MCF 10A (cell line): ENCODE measurements at regions not wholly inside any gene's neighbourhood (a gene's known extent, or its start where the extent isn't known, plus 50 kb on each side); places are given as distances from the start of the nearest gene placed in this dataset.

Experiments
- BruUV-seq: library from RNA; stranded (reverse); fragments of 400-500 nt; replicated peaks from 2 replicates; lab custom pipeline; 2021; lab: Mats Ljungman, UMichigan
- CTCF ChIA-PET: fragments of 300-600 bp; sonication (Branson Sonifier 250); formaldehyde crosslinking; extraction: SDS; loops from one replicate; lab custom pipeline; 2021; ENCODE audit warnings: antibody characterized with exemption, inconsistent platforms; lab: Yijun Ruan, JAX
- POLR2A ChIA-PET: fragments of 300-600, 350-650 bp; sonication (Branson Sonifier 250); formaldehyde crosslinking; extraction: SDS; loops from one replicate; lab custom pipeline; 2020; ENCODE audit warnings: antibody characterized with exemption, inconsistent platforms; lab: Yijun Ruan, JAX
- DNase-seq: peaks from one replicate; pipeline ENCODE4 v3.0.0-alpha.2; 2018; ENCODE audit not compliant: unreplicated experiment
- H3K27ac Mint-ChIP-seq: one replicate; pipeline ENCODE4 v1.8.0; 2022; ENCODE audit warnings: mild to moderate bottlenecking, low read depth, mixed read lengths; ENCODE audit not compliant: unreplicated experiment
- H3K27me3 Mint-ChIP-seq: one replicate; pipeline ENCODE4 v1.8.0; 2022; ENCODE audit warnings: mixed read lengths; ENCODE audit not compliant: insufficient read depth, unreplicated experiment
- H3K36me3 Mint-ChIP-seq: one replicate; pipeline ENCODE4 v1.8.0; 2022; ENCODE audit warnings: mild to moderate bottlenecking, moderate library complexity, mixed read lengths; ENCODE audit not compliant: insufficient read depth, unreplicated experiment
- H3K4me1 Mint-ChIP-seq: one replicate; pipeline ENCODE4 v1.8.0; 2022; ENCODE audit warnings: mixed read lengths; ENCODE audit not compliant: insufficient read depth, unreplicated experiment
- H3K4me3 Mint-ChIP-seq: one replicate; pipeline ENCODE4 v1.8.0; 2022; ENCODE audit warnings: mild to moderate bottlenecking, moderate library complexity, mixed read lengths; ENCODE audit not compliant: unreplicated experiment
- H3K9me3 Mint-ChIP-seq: one replicate; pipeline ENCODE4 v1.8.0; 2022; ENCODE audit warnings: mixed read lengths; ENCODE audit not compliant: unreplicated experiment
- intact Hi-C: fragments of 100-400 bp; cut with micrococcal nuclease; formaldehyde crosslinking; loops from 2 replicates; pipeline ENCODE4 v1.14.1; 2022
- TF ChIP-seq, protein P1 (sequence below): fragments of 200-600 bp; IDR thresholded peaks from one replicate; pipeline ENCODE4 v1.8.0; 2022; ENCODE audit warnings: antibody characterized with exemption, mild to moderate bottlenecking; ENCODE audit not compliant: unreplicated experiment

DNA sequence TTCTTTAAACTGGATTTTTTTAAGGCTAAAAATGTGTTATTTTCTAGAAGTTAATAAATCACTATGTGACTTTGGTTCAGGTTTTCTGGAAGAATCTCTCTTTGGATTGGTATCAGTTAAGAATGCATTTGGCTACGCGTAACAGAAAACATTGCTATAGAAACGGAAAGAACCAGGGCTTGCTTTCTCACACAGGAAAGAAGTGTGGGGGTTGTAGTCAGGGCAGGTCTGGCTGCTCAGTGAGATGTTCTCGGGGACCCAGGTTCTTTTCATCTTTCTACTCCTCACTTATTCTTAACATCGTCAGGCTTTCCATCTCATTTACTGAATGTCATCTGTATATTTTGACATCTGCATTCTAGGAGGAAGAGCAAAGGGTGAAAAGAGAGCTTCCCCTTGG lies 191.4 kb downstream of the ZBTB18 start:
- Mint-ChIP-seq H3K4me3 (no peak overlapping the region), H3K9me3 (no peaks in the 10 kb centered on the region), H3K36me3 (no peaks in the 10 kb centered on the region), H3K27ac (peak overlapping the region; percentile 13), H3K27me3 (no peaks in the 10 kb centered on the region), H3K4me1 (peaks cover 7% of the 10 kb centered on the region)
- ChIA-PET CTCF (interaction anchor here (0.7 to 1.3 kb wide), 2 partner anchors 8 to 493 kb away, joined by 3 to 7 read pairs; no protein-coding TSS in a partner anchor), POLR2A (interaction anchor here (0.5 kb wide), 1 partner anchor 444 kb away, joined by 3 read pairs; no protein-coding TSS in a partner anchor)
- DNase-seq = no peak
- no TSS peak for BruUV-seq
- intact Hi-C loops = no loop called here
- TF ChIP-seq, protein P1, sequence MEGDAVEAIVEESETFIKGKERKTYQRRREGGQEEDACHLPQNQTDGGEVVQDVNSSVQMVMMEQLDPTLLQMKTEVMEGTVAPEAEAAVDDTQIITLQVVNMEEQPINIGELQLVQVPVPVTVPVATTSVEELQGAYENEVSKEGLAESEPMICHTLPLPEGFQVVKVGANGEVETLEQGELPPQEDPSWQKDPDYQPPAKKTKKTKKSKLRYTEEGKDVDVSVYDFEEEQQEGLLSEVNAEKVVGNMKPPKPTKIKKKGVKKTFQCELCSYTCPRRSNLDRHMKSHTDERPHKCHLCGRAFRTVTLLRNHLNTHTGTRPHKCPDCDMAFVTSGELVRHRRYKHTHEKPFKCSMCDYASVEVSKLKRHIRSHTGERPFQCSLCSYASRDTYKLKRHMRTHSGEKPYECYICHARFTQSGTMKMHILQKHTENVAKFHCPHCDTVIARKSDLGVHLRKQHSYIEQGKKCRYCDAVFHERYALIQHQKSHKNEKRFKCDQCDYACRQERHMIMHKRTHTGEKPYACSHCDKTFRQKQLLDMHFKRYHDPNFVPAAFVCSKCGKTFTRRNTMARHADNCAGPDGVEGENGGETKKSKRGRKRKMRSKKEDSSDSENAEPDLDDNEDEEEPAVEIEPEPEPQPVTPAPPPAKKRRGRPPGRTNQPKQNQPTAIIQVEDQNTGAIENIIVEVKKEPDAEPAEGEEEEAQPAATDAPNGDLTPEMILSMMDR = no peak

DNA sequence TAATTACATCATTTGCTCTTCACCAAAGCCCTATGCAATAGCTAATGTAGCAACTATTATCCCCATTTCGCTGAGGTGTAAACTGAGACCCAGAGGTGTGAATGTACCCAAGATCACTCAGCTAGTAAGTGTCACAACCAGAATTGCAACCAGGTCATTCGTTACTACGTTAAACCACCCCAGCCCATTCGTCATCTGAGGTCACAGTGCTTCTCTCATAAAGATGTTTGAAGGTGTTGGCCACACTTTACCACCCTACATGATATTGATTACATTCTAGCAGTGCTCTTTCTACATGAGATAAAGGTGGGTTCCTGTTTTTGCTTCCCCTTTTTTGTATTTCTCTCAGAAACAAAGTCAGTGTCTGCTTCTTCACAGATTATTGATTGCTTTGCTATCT lies 195.3 kb downstream of the ZBTB18 start:
- CTCF ChIA-PET = interaction anchor here (0.6 to 0.7 kb wide), 2 partner anchors 27 to 628 kb away, joined by 3 read pairs; no protein-coding TSS in a partner anchor
- DNase-seq = no peak
- POLR2A ChIA-PET = no interaction called here
- no TSS peak for BruUV-seq
- Mint-ChIP-seq H3K27me3 (no peaks in the 10 kb centered on the region), H3K36me3 (no peaks in the 10 kb centered on the region), H3K27ac (no peak overlapping the region), H3K9me3 (no peaks in the 10 kb centered on the region), H3K4me3 (no peak overlapping the region), H3K4me1 (no peaks in the 10 kb centered on the region)
- intact Hi-C loops = no loop called here
- TF ChIP-seq, protein P1 = no peak

DNA sequence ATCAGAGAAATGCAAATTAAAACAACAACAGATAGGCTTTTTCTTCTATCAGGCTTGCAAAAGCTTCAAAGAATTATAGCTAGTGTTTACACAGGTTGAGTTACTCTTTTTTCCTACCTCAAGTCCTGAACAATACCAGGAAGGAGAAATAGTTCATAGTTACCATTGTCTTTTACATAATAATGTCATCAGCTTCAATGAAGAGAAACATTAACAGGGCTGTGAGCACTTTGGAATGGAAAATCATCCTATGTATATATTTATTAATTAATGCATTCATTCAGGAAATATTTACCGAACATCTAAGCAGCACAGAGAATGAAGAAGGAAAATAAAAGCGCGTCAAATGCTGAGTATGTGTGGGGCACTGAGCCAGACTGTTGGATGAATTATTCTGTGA lies 197.3 kb downstream of the ZBTB18 start:
- H3K36me3 Mint-ChIP-seq = no peaks in the 10 kb centered on the region
- intact Hi-C loops = no loop called here
- TF ChIP-seq, protein P1 = no peak
- H3K4me3 Mint-ChIP-seq = no peak overlapping the region
- H3K4me1 Mint-ChIP-seq = no peaks in the 10 kb centered on the region
- CTCF ChIA-PET = interaction anchor here (0.6 kb wide), 1 partner anchor 874 kb away, joined by 4 read pairs; no protein-coding TSS in a partner anchor
- H3K27me3 Mint-ChIP-seq = no peaks in the 10 kb centered on the region
- DNase-seq = no peak
- no peak overlapping the region for H3K27ac Mint-ChIP-seq
- H3K9me3 Mint-ChIP-seq = no peaks in the 10 kb centered on the region
- BruUV-seq = no TSS peak
- POLR2A ChIA-PET = interaction anchor here (0.5 kb wide), 1 partner anchor 179 kb away, joined by 3 read pairs; no protein-coding TSS in a partner anchor

DNA sequence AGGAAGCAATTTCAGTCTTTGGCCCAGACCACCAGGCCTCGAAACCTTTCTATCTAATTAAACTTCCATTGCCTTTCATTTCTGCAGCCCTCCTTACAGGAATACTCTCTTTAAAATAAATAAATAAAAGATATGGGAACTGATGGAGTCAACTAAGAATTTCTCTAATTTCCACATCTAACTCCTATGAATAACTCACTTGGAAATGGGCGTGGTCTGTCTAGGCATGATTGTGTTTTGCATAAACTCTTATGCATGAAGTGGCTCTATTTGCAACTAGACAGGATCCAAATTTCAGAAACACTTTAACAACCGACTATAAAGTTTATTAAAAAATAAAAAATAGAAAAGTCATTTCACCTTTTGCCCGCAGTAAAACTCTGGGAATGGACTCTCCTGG lies 199.5 kb downstream of the ADSS2 start:
- H3K36me3 Mint-ChIP-seq = no peaks in the 10 kb centered on the region
- CTCF ChIA-PET = interaction anchor here (0.6 to 1.5 kb wide), 6 partner anchors 9 to 766 kb away, joined by 3 to 4 read pairs (median 4); no protein-coding TSS in a partner anchor

More for the DNA sequence above, 199.5 kb downstream of the ADSS2 start:
- H3K9me3 Mint-ChIP-seq = no peaks in the 10 kb centered on the region
- no TSS peak for BruUV-seq
- no peaks in the 10 kb centered on the region for H3K4me1 Mint-ChIP-seq
- TF ChIP-seq, protein P1 = no peak
- H3K4me3 Mint-ChIP-seq = no peak overlapping the region
- DNase-seq = no peak
- POLR2A ChIA-PET = interaction anchor here (1.2 kb wide), 1 partner anchor 204 kb away, joined by 3 read pairs; no protein-coding TSS in a partner anchor
- no peak overlapping the region for H3K27ac Mint-ChIP-seq
- intact Hi-C loops = no loop called here
- no peaks in the 10 kb centered on the region for H3K27me3 Mint-ChIP-seq
